Left hindlimb (tissue), 1 donor: ENCODE measurements at regions not wholly inside any gene's neighbourhood (a gene's known extent, or its start where the extent isn't known, plus 50 kb on each side); places are given as distances from the start of the nearest gene placed in this dataset.

Experiments used
- DNase-seq: peaks from one replicate; pipeline ENCODE4 v3.0.0-alpha.2; 2018

DNA sequence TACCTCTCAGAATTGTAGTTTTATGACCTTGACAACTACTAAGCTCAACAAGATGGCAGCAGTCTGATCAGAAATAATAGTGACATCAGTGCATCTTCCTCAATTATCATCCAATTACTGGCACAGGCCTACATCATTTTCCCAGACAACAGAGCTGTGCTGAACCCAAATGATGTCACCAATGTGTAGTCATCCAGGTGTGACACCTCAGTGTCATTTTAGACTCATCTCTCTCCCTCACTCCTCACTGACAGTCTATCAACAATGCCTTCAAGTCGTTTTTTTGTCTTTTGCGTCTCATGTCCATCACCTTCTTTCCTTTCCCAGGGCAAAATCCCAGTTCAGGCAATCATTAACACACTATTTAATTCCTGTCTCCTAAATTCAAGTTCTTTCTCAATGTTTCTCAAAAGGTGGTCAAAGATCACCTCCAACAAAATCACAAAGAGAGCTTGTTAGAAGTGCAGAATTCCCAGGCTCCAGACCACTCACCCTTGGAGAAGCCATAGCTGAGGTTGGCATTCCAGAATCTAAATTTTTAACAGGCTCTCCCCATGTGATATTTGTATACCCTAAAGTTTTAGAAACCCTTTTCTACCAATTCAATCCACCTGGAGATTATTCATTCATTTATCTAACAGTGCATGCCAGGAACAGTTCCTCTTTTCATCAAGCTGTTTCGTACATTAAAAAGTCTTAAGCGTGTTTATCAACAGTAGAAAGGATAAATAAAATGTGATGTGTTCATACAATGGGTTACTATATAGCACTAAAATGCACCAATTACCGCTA is 125.3 kb upstream of the KLF7 start:
- DNase-seq = no peak

DNA sequence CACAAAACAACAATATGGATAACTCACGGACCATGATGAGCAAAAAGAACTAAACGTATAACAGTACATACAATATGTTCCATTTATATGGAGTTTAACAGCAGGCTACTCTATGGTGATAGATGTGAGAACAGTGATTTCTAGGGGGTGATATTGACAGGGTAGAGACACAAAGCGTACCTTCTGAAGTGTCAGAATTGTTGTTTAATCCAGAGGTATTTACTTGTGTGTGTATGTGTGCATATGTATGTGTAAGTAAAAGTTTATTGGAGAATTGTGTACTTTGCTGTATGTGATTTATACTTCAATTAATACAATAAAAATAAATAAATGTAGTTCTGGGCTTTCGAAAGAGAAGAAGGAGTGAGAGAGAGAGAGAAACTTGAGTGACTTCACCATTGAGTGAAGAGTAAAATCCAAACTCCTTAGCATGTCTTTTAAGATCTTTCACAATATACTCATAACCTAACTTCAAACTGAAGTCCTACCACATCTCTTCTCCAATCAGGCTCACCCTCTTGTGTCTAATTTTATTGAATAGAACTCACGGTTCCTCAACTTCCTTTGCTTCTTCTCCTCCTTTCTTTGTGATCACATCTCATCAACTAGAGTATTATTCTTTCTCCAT is 126.0 kb upstream of the KLF7 start:
- DNase-seq = no peak

DNA sequence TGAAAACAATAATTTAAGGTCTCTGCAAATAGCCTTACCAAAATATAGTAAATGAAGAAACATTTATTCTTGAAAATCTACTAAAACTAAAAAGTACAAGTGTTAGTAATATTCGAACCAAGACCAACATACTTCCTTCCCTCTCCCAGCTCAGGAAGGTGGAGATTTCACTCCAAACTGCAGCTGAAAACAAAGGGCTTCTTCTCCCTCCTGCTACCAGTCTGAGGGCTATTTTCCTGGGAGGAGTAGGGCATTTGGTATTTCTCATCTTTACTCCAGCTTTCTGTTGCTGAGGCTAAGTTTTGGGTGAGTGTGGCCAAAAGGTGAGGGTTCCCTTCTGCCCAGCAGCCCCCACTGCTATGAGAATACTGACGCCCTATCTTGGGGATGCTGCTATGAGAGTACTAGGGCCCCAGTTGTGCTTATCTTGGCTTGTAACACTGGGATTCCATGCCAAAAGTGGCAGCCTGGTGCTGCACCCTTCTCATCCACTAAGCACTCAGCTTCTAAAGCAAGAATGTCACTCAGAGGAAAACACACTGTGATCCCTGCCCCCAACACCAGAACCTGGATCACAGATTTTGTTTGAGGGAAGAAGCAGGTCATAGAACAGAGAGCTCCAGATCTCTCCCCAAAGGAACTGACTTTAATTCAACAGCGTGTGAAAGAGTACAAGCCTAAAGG is 130.7 kb upstream of the KLF7 start:
- no peak for DNase-seq

DNA sequence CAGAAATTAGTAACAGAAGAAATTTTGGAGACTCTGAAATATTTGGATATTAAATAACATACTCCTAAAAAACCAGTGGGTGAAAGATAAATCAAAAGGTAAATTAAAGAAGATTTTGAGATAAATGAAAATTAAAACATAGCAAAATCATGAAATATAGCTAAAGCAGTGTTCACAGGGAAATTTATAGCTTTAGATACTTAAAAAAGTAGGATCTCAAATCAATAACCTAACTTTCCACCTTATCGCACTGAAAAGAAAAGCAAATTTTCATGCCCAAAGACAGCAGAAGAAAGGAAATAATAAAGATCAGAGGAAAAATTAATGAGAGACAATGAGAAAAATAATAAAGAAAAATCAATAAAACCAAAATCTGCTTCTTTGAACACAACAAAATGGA is 135.1 kb upstream of the KLF7 start:
- no peak for DNase-seq

DNA sequence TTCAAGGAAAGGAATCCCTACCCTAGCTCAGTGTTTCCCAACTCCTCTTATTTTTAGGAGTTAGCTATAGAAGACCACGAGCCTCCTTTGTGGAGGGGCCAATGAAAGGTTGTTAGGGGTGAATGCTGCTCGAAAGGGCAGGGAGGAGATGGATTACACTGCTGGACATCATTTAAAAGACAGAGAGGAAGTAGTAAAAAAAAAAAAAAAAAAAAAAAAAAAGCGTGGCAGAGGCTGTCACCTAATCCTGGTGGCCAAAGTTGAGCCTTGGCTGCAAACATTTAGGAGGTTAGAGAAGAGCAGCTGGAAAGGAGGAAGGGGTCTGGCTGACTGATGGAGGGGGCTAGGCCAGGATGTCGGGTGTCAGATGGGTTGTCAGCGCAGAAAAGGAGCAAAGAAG is 139.0 kb upstream of the KLF7 start:
- DNase-seq = no peak

DNA sequence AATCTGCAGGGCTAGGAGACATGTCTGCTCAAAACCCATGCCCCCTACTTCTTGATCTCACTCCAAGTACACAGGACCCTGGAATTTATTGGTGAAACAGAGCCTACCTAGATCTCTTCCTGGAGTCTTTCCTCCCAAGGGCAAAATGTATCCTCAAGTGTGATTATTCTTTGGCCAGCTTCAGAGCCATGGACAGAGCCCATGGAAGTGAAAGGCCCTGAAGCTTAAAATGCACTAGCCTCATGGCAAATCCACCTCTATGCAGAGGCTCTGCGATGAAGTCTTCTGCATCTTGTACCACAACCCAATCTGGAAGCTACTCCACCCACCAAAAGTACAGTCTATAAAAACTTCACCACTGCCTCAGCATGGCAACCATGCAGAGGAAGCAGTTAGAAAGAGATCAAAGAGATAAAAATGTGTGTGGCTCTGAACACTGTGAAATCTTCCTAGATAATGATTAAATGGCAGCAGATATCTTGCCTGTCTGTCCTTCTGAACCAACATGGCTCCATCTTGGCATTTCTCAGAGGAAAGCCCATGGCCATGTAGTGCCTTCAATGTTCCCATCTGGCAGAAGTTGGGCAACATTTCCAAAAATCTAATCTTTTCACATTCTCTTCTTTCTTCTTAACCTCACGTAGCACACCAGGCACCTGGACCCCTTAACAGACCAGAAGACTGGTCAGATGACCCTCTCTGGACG is 142.9 kb upstream of the KLF7 start:
- DNase-seq = no peak

DNA sequence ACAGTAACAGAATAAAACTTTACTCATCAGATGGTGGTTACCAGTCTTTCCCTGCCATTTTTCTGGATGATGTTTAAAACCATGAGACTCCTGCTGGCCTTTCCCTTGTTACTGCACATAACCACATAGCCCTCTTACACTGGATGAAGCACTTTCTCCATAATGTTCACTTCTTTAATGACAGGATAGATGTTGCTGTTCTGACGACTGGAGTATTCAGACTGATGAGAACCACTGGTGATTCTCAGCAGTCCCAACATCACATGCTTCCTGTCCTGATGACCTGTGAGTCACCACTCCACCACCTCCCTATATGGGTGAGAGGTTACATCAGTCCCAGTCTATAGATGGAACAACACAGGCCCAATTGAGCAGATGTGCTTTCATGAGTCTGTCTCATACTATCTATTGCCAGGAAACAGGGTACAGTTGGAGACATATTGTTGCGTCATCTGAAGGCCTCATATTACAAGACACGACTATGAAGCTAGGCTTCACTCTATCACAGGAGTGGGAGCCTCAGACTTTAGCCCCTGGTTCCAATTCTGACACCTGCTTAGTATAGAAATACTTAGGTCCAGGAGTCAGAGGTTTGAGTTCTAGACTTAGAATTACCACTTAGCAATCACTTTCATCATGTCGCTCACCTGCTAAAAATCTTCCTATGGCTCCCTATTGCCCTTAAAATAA is 145.7 kb upstream of the KLF7 start:
- DNase-seq = no peak

DNA sequence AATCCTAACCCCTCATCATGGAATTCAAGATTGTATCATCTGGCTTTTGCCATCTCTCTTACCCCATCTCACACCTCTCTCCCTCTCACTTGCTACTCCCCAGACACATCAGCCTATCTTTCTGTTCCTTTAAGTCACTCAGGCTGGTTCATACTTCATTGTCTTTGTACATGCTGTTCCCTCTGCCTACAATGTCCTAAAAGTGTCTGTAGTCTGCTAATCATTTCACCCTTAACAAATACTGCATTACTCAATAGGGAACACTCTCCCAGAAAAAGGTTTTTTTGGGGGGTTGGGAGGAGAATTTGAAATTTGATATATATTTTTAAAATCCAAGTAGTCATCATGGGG is 146.2 kb upstream of the KLF7 start:
- DNase-seq = no peak

DNA sequence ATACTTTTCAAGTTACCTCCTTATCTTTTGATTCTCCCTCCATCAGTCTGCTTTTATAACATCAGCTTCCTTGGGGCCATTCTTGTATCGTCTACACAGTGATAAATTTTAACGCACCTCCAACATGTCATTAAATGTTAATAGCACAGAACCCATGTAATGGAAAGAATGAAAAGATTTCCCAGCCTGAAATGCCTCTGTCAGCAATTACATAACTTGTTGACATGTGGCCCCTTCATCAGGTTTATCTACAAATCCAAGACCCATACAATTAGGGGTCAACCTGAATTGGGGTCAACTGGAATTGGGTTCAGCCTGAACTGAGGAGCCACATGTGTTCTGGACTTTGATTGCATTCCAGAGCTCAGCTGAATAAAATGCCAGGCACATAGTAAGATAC is 148.2 kb upstream of the KLF7 start:
- DNase-seq = no peak

DNA sequence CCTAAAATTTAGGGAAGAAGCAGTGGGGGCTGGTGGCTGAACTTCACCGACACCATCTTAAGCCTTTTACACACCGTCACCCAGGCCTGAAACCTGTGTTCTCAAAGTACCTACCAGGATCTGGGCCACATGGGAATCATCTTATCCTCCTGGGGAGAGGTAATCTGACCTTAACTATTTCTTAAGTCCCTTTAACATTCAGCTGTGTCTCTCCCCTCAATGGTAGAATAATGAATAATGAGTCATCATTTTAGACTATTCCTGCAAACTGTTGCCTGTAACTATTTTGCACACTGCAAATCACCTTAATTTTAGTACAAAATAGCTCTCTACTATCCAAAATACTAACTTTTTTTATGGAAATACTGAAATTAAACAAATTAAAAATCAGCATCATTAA is 149.4 kb upstream of the KLF7 start:
- no peak for DNase-seq

DNA sequence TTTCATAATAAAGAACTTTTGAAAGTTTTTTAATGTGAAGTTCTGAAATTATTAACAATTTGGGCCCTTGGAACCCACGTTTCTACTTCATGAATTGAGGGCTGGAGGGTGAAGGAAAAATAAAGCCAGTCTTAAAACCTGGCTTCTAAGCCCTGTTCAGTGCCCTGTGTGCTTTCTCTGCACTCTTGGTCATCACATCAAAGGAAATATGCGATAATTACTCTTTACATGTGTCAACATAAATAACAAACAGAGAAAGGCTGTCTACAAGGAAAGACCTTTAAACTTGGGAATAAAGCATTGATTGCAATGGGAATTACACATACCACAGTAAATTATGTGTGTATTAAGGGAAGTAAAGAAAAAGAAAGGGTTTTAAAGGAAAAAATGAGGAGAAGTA is 150.7 kb upstream of the KLF7 start:
- DNase-seq = no peak

DNA sequence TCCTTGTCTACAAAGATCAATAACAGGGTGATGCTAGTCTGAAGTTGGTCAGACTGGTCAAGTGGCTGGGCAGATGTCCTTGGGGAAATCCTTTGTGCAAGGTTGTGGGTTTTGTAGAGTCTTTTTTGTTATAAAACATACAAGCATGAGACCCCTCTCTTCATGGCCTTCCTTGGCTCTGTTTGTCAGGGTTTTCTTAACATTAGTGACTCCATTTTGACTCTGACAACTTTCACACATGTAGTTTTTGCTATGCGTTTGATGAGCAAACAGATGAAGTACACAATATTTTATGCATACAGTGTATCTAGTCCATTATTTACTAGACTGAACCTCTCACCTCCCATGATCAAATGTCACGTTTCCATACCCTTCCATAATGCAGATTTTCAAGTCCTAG is 151.2 kb upstream of the KLF7 start:
- no peak for DNase-seq

DNA sequence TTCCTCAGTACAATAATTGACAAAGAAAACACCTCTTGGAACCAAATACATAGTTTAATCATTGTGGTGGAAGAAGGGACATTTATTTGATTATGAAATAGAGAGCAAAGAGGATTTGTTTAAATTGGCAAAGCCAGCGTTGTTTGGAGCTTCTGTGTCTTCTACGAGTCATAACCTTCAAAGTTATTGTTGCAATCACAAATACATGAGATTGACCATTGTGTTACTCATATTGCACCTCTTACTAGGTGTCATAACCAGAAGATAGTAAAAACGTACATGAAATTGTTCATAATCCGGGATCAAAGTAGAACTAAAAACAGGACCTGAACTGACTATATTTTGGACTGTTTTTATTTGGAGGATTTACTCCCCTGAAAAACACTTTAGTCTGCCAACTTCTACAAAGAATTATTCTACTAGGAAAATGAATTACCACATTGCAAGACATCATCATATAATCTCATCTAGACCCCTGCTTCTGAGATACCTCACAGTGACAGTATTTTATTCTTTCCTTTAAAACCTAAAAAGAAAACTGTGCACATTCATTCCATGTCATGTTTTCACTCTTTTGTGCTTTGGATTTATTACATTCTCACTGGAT is 151.7 kb upstream of the KLF7 start:
- DNase-seq = no peak

DNA sequence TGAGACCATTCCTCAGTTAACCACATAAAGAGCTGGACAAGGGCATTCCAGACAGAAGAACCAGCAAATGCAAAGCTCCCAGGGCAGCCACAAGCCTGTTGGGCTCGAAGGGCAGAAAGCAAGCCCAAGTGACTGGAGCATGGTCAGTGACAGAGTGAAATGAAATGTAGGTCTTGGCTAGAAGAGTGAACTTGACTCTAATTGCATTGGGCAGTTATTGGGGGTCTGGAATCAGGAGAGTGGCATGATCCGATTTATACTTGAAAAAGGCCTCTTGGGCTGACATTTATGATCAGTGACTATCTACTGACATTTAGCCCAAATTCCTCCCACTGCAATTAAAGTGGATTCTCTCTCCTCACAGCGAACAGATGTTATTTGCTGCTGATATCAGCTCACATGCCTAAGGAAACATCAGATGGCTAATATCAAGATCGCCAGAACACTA is 152.5 kb upstream of the KLF7 start:
- DNase-seq = no peak

DNA sequence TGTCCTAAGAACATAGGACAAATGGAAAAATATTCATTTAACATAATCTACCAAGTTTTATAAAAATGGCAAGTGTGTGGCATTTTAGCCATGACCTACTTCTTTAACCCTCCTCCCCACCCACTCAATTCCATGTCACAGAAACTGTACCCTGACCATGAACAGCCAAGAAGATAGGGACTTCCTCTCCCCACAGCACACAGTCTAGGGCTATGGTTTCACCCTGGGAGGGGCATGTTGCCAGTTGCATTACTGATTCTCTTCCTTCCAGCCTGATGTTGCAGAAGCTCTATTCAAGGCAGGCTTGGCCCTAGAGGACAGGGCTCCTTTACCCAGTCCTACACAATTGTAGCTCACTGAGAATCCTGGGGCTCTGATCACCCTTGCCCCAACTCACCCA is 153.6 kb upstream of the KLF7 start:
- DNase-seq = no peak

DNA sequence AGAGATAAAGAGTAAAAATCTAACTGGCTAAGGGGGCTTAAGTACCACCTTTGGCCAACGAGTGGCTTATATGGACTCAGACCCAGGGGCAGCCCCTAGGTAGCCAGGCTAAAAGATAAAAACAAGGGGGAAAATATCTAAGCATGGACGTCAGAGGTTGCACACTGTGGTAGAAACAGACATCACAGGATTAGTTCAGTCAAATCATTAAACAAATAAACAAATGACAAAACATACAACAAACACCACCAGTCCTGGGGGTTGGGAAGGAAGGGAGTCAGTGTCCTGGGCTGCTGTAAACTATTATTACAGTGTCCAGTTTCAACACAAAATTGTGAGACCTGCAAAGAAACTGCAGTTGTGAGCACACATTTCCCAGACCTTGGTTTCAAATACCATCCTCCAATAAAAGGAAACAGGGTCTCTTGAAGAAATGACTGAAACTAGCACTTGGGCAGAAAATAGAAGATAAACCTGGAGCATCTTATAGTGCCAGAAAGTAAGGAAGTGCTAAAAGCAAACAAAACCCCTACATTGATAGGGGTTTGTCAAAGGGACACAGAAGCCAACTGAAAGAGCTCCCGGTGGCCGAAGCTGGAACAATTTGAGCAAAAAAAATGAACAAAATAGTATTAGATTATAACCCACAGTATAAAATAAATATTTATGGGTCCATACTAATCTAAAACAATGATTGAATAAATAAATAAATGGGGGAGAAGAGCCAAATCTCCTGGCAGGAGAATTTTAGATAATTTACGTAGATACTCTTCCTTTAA is 154.8 kb upstream of the KLF7 start:
- DNase-seq = no peak

DNA sequence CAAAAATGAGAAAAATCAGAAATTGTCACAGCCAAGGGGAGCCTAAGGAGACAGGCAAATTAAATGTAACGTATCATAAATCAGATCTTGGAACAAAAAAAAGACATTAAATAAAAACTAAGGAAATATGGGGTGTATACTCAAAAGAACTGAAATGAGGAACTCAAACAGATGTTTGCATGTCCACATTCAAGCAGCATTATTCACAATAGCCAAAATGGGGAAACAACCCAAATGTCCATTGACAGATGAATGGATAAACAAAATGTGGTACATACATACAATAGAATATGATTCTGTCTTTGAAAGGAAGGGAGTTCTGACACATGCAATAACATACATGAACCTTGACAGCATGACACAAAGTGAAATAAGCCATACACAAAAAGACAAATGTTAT is 155.8 kb upstream of the KLF7 start:
- DNase-seq = no peak

DNA sequence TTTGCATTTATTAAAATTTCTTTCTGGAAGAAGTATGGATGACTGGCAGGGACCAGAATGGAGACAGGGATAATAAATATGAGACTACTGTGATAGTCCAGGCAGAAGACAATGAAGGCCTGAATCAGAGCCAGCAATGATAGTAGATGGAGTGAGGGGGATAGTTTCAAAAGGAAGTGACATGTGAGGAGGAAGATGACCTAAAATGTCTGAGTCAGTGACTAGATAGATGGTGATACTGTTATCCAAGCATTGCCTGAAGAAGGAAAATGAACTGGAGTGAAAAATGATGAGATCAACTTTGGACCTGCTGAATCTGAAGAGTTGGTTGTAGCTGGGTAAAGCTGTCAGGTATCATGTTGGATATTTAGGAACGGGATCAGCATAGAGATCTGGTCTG is 158.3 kb upstream of the KLF7 start:
- DNase-seq = no peak

DNA sequence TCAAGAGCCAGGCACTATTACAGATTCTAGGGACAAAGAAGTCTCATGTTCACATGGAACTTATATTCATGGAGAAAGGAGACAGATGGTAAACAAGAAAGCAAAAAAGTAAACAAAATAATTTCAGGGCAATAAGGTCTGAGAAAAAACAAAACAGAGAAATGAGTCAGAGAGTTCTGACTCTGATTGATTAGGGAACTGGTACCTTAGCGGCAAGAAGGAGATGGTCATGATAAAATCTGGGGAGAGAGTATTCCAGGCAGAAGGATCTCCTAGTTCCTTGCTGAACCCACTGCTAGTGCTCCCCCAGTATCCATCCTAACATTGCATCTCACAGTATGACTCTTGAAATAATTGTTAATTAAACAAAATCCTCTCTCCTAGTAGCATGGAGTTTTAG is 161.8 kb upstream of the KLF7 start:
- no peak for DNase-seq

DNA sequence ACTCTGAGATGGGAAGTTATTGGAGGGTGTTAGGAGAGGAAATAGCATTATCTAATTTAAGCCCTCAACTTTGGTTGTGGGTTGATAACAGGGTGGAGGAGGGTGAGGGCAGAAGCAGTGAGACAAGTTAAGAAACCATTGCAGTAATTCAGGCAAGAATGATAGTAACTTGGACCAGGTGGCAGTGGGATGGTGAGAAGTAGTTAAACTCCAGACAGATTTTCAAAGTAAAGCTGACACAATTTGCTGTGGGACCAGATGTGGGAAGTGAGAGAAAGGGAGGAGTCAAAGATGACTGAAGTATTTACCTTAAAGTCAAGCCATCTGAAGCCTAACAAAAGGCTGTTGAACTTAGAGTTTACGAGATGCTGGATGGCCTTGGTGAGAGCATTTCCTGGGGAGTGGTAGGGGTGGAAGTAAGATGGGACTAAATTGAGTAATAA is 163.2 kb upstream of the KLF7 start:
- DNase-seq = no peak

DNA sequence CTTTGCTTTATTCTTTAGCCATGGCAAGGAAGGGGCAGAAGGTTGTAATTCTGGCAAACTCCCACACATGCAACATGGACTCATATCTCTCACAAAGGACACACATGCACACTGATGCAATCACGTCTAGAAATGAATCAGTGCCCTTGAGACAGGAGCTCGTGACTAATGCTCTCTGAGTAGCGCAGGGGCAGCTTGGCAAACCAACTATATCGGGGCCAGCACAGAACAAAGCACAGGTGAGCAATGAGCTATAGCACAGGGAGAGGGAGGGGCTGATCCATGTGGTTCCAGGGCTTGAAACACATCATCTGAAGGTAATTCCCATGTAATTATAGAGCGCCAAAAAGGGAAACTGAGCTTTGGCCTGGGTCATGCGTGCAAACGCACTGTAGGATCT is 165.2 kb upstream of the KLF7 start:
- no peak for DNase-seq

DNA sequence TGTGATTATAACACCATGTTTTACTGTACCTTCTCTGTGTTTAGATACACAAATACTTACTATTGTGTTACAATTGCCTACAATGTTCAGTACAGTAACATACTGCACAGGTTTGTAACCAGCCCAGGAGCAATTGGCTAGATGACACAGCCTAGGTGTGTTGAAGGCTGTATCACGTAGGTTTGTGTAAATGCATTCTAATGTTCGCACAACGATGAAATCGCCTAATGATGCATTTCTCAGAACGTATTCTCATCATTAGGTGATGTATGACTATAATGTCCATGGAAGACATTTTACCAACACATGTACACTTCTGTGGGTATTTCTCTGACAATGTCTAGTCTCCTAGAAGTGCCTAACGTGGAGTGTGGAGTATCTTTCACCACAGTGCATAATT is 165.9 kb upstream of the KLF7 start:
- no peak for DNase-seq
